HG03558 (cell line): ENCODE measurements at regions not wholly inside any gene's neighbourhood (a gene's known extent, or its start where the extent isn't known, plus 50 kb on each side); places are given as distances from the start of the nearest gene placed in this dataset.

ENCODE experiments used
- ATAC-seq: cut with Tn5 transposase; IDR thresholded peaks from one replicate; pipeline ENCODE4 v1.9.1; 2021; ENCODE audit warnings: moderate number of reproducible peaks; ENCODE audit not compliant: unreplicated experiment; ENCODE audit errors: extremely low read depth

DNA sequence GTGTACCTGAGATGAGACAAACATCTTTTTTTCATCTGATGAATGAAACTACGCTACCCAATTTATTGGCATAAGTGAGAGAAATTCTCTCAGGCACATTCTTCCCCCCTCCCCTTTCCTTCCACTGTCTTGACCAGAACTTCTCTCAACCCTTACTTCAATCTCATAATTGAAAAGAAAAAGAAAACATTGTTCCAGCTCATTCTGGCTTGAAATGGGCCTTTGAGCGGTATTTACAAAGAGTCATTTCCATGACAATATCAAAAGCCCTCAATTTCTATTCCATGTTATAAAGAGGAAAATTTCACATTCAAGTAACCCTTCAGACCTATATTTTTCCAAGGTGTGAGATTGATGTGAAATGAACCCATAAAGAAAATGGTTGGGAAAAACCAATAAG lies 145.9 kb downstream of the PCSK1 start:
- ATAC-seq, result no peak

DNA sequence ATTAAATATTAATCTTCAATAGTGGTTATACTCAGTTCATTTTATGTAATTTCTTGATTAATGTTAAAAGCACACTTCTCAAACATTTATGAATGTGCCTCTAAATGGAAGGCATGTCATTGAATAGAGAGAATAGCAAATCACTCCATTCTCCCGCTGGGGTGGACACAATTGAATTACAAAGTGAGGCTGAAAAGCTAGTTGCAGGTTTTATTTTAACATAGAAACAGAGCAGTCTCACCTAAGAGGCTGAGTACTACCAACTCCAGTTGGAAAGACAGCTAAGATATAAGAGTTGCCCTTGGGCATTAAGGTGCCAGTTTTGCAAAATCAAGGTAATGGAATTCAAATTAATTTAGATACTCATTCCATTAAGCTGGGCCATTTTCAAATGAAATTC lies 147.2 kb downstream of the PCSK1 start:
- no peak for ATAC-seq

DNA sequence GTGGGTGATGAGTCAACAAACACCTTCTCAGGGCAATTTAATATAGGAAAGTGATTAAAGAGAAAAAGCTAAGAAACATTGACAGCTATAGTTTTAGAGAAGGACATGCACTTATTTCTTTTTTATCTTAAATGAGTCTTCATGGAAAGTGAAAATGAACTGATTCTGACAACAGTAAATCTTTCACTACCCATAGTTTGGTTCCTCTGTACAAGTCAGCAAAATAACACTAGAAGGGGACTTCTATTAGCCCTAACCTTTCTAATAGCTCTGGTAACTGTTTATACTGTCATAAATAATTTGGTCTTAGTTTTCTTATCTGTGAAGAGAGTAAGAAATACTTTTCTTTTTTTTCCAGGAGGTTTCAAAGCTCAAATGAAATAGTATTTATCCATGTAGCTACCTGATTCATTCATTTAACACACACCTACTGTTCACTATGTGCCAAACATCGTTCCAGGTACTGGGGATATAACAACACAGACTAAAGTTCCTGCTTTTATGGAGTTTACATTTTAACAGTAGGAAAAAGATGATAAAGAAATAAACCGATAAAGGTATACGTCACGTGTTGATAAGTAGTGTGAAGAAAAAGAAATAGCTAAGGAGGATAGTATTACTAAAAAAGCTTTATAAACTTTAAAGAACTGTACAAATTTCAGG lies 148.2 kb downstream of the PCSK1 start:
- ATAC-seq, result no peak

DNA sequence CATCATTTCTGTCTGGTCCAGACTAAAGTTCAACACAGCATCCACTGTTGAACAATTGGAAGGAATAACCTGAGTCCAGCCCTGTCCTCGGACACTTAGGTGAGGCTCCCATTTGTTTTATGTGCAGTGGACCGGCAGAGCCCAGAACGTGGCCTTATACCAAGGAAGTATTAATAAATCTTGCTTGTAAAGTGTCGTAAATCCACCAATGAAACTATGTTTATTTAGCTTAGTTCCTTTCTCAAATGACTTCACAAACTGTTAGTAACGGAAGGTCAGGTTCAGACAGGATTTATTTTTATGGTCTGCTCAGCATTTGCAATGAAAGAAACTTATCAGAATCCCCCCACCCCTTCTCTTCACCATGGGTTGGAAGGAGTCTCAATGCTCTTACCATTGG lies 149.5 kb downstream of the PCSK1 start:
- no peak for ATAC-seq

DNA sequence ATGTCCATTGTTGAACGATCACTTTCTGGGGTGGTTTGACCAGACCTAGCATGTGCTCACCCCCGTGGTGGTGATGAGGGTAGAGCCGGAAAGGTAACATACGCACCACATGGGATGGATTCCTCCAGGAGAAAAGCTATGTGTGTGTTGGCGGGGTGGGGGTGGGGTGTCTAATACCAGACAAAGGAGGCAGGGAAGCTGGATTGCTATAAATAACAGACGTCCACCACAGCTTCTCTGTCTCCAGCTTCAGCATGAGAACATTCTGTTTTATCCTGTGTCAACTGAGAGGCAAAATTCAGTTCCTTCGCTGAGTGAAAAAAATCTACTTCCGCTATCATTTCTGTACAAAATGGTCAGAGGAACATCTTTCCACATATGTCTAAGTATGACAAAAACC lies 151.0 kb downstream of the PCSK1 start:
- no peak for ATAC-seq

DNA sequence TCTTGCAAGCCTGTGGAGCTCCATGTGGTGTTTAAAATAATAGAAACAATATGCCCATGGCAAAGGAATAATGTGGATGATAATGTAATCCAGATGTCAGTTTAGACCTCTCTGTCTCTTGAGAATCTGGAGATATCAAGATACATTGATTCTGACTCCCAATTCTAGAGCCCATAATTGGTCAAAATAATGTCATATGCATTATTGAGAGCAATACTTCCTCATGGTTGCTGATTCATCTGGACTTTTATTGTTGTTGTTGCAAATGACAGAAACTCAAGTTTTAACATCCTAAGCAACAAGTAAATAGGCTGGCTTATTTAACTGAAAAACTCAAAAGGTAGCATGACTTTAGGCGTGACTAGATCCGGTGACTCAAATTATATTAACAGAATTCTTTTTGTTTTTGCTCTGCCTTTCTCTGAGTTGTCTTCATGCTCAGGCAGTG lies 152.1 kb downstream of the PCSK1 start:
- no peak for ATAC-seq

DNA sequence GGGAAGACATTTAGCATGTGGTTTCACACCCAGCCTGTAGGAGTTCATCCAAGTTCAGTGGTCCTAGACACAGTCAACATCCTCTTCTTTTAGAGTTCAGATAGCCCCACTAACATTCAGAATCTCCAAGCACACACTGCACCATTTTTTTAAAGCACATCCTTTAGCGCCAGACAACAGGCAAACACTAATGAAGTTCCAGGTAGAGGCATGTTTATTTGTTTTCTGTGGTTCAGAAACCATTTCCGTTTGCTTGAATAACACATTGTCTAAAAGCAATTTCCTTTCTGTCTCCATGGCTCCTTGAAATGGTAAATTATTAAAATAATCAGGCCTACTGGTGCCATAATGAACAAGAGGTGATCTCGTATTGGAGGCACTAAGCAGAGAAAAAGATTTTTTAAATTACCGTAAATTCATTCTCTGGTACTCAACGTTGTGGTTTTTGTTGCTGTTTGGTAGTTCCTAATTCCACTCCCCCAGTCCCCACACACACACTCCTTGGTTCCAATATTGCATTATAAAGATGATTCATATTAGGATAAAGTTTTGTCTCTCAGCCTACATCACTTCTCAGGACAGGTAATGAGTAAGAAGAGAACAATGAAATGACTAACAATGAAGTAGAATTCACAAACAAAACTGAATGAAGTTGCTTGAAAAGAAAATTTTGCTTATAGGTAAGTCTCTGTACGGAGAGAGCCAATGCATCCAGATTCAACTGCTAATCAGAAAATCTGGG lies 153.1 kb downstream of the PCSK1 start:
- peak; percentile 82 for ATAC-seq

DNA sequence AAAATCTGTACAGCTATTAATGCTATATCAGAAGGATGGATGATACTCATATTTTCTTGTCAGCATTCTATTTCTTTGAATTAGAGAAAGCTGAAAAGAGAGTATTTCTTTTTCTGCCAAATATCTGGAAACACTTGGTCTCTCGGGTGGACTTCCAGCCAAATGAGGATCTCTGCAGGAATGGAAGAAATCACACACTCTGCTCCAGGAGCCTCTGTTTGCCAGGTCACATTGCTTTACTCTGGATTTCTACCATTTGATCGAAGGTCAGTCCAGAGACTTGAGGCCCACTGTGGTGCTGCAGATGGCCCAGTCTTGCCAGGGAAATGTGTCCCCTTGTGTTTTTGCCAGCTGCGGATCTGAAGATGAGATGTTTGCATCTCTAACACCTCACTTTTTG lies 154.1 kb downstream of the PCSK1 start:
- ATAC-seq, result no peak

DNA sequence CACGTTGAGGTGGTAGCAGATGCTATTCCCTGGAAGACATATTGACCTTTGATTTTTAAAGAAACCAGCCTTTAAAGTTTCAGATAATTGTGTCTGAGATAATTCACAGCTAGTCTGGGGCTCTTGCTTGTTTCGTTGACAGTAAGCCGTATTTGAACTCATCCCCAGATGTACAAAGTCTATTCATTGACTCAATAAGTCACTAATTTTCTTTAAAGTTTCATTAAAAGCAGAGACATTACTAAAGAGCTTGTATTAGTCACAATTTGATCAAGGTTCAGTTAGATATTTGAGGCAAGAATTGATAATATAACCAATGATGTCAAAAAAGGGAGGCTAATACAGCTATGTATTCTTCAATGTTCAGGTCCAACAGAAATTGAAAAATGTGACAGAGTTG lies 158.0 kb downstream of the PCSK1 start:
- no peak for ATAC-seq

DNA sequence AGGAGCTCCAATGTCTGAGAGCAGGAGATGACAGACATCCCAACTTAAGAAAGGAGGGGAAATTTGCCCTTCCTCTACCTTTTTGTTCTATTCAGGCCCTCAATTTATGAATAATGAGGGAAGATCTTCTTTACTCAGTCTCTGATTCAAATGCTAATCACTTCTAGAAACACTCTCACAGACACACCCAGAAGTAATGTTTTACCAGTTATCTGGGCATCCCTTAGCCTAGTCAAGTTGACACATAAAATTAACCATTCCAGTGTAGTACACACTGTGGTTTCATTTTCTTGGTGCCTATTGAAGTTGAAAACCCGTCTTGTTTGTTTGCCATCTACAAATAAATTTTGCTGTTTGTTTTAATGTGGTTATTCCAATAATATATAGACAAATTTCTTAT lies 167.6 kb downstream of the PCSK1 start:
- no peak for ATAC-seq

DNA sequence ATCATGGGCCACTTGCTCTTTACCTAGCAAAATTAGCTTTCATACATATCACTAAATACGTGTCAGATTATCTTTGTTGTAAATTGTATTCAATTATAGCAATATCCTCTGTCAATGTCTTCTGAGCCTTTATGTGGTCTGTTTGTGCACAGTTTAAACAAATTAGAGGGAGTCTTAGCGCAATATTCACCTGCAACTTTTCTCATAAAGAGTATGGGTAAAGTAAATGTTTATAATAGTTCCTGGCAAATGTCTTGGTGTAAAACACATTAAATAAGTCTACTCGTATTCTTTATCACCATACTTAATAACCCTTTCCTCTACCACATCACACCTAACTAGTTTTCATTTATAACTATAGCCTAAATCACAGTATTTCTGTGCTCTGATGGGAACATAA lies 169.0 kb downstream of the PCSK1 start:
- ATAC-seq, result no peak

DNA sequence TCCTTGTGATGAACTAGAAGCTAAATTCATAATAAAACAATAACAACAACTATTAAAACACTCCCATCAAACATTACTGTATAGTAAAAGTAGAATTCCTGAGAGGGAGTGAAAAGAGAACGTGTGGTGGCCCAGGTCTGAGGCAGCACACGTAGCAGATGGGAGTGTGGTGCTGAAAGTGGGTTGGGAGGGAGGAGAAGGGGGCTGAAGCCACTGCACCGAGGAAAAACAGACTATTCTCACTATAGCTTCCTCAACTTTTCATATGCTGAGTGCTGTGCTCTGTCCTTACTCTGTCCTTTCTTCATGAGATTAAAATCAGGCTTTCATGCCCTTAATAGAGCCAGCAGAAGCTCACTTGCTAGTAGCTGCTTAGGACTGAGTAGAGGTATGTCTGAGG lies 170.9 kb downstream of the PCSK1 start:
- no peak for ATAC-seq

DNA sequence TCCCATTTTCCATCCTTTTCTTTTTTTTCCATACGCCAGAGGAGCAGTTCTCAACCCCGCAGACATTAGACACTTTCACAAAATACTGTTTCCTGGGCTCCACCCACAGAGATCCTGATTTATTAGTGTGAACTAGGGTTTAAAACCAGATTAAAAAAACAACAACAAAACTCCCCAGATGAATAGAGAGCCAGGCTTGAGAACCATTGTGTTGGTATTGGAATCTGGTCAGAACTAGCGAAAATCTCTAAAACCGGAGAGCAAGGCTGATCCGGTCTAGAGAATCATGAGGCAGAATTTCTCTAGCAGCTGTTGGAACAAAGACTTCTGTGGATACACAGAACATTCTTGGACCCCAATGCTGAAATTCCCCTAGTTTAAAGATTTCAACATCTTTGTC lies 173.0 kb downstream of the PCSK1 start:
- ATAC-seq, result no peak

DNA sequence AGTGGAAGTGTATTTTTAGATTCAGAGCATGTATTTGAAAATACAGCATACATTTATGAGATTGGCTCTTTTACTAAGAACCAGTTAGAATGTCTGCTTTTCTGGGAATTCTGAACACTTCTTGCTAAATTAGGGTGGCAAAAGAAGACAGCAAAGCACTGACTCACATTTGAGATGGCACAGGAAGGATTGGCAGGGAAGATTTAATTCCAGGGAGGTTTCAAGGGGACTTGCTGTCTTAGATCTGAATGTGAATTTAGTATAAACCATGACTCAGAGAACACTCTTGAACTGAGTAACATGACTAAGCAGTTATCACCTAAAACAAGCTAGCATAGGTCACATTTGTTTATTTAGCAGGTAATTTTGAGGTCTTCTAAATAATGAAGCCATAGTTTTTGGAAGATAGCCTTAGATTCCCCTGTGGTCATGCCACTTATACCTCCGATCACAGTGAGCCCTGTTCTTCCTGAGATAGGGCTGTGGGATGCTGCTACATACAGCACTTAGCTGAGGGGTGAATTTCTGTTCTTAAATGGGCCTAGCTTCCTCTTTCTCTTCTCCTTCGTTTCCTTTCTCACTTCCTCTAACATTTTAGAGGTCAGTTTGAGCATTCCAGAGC lies 173.8 kb downstream of the PCSK1 start:
- ATAC-seq, result no peak

DNA sequence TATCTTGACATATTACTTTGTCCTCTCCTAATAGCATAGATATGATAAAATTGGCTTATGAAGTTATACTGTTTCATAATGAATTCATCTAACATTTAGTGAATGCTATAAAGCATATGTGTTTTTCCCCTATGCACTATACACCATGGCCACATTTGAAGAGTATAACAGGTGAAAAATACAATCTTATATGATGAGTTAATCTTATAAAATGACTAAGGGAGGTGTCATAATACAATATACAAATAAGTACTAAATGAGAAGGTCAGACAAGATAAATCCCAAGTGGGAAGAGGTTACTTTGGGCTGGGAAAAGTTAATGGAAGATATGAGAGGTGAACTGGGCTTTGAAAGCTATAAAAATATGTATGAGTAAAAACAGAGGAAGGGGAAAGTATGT lies 174.4 kb downstream of the PCSK1 start:
- ATAC-seq, result no peak

DNA sequence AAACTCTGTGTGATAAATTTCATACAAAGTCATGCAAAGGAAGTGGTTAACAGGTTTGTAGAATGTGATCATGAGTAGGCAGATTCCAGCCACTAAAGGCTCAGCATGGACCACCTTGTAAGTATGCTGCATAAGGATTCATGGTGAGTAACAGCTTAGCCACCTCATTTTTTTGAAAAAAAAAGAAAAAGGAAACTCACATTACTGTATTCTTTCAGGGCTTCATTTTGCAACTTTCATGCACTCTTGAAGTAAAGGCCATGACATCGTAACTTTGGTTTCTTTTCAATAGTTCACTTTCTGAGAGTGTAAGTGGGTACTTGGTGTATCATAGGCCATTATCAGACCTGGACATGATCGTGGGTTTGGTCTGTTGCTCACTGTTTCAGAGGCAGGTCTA lies 175.1 kb downstream of the PCSK1 start:
- ATAC-seq, result no peak

DNA sequence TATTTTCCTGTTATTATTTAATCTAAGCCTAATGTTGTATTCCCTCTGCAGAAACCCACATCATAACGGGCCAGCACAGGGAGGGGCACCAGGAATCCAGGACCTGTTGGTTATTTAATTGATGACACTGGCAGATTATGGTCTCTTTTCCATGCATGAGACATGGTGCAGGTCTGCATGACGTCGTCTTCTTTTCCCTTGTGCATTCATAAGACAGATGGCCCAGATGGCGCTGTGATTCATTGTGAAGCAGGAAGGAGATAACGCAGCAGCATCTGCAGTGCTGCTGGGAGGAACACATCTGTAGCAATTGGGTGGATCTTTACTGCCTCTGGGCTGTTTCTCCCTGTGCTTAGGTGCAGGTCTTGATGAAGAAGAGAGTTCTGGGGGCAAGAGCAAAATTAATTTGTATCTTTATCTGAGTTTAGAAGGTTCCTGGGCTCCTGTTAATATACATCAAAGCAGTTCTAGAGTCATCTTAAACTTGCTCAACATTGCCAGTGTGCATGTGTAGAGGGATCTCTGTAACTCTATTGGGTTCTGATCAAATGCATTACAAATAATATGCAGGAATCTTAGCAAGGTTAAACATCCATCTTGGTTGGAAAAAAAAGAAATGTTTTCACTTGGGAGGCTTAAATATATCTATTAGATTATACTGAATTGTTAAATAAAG lies 176.1 kb downstream of the PCSK1 start:
- no peak for ATAC-seq

DNA sequence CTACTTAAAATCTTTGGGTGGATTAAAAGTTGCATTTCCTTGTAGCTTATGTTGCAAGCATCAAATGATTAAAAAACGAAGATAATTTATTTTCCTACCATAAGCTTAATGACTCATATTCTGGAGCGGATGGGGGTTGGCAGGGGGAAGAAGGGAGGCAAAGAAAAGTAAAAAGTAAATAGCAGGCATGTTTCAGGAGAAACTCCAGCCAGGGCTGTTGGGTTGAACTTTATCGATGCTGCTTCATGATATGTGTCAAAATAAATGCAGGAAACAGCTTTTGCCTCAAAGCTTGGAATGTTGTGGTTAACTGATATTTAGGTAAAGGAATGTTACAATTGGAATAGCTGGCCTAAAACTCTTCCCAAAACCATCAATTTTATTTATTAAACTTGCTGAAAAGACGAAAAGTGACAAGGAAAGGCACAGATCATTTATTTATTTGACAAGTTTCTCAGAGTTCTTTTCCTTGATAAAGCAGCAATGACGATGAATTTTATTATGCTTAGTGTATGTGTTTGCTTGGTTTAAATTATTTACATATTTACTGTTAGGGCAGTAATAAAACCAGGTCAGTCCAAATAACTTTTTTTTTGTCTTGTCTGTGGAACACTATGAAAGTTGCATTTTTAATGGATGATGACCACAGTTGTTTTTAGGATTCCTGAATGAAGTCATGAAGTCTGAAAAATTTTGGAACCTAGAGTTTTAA lies 177.9 kb downstream of the PCSK1 start:
- ATAC-seq, result no peak

DNA sequence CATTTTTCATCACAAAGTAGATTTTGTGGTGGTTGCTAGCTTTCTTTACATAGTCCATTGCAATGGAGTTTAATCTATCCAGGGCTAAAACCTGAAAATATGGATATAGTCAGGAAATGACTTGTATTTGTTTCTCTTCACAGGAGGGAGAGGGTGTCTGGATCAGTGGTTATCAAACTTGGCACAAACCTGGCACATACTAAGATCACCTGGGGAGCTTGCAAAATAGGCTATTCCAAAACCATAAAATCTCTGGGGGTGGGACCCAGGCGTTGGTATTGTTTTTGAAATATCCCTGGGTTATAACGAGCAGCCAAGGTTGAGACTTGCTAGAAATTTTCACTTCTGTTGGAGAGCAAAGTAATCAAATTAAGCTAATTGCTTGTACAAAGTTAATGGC lies 179.9 kb downstream of the PCSK1 start:
- ATAC-seq, result no peak

DNA sequence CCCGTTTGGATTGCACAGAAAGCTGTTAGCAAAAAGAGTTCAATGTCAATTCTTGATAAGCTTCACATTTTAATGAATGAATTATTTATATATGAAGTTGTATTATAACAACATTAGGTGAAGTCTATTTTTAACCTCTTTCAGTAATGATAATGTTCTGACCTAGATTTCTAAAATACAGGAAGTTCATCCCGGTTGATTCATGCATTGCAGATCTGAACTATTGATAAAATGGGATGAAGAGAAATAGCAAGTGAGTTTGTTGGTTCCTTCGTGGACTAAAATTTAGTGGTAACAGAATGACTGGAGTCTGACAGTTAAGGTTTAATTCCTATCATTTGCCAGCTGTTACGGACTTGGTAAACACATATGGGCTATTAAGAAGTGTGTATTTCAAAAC lies 180.5 kb downstream of the PCSK1 start:
- no peak for ATAC-seq

DNA sequence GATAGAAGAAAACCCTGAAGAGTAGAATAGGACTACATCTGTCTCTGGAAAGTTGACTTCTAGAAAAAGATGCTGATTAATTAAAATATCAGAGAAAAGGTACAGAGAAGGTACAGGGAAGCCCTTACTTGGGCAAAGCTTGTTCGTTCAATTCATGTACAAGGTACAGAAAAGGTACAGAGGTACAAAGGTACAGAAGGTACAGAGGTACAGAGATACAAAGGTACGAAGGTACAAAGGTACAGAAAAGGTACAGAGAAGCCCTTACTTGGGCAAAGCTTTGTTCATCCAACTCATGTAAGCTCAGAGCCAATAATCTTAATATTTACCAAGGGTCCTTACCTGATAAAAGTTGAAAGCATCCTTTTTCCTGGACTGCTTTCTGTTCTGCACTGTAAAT lies 182.3 kb downstream of the PCSK1 start:
- ATAC-seq, result no peak
